ENCODE measurements at regions not wholly inside any gene's neighbourhood (a gene's known extent, or its start where the extent isn't known, plus 50 kb on each side); places are given as distances from the start of the nearest gene placed in this dataset.

- no peaks in the 10 kb centered on the region for H3K27me3 ChIP-seq (ENCODE audit: insufficient read depth, low read length, poor library complexity, severe bottlenecking)
- ChIA-PET CTCF (interaction anchor here (1.8 kb wide), 1 partner anchor 17 kb away, joined by 4 read pairs; no protein-coding TSS in a partner anchor), POLR2A (interaction anchor here (1.5 kb wide), 1 partner anchor 130 kb away, joined by 6 read pairs; no protein-coding TSS in a partner anchor)
- H3K36me3 ChIP-seq (ENCODE audit: insufficient read depth, low read length), result no peaks in the 10 kb centered on the region
- no peak overlapping the region for H3K4me3 ChIP-seq (ENCODE audit: low read length)
- no peak overlapping the region for H3K27ac ChIP-seq (ENCODE audit: low read depth, low read length)
- Mint-ChIP-seq H3K36me3 (no peaks in the 10 kb centered on the region), H3K27ac (peak overlapping the region; percentile 38 to 92 (median 82)), H3K4me3 (peak overlapping the region in 6 of 7 donors; percentile 5 to 60 (median 26)), H3K27me3 (peaks cover 4% of the 10 kb centered on the region in 2 donors), H3K4me1 (peaks cover 23 to 25% (median 25%) of the 10 kb centered on the region in 3 donors), H3K9me3 (peaks cover 0 to 3% (median 0%) of the 10 kb centered on the region in 5 donors)
- H3K9me3 ChIP-seq (ENCODE audit: low read length), result no peaks in the 10 kb centered on the region
- peaks cover 23% of the 10 kb centered on the region for H3K4me1 ChIP-seq (ENCODE audit: insufficient read depth, low read length)
- DNase-seq, result no peak
These were observed 112.5 kb upstream of the ANKRD1 start for GRCh38 chr10:91033324-91033950.

GRCh38 chr10:91034042-91034441, 113.2 kb upstream of the ANKRD1 start:
- no peaks in the 10 kb centered on the region for H3K9me3 ChIP-seq (ENCODE audit: low read length)
- H3K27ac ChIP-seq (ENCODE audit: low read depth, low read length), result no peak overlapping the region
- H3K27me3 Mint-ChIP-seq, result peaks cover 2 to 4% of the 10 kb centered on the region in 2 donors
- POLR2A ChIA-PET, result interaction anchor here (1.5 kb wide), 1 partner anchor 130 kb away, joined by 6 read pairs; no protein-coding TSS in a partner anchor
- peaks cover 0 to 3% (median 0%) of the 10 kb centered on the region in 5 donors for H3K9me3 Mint-ChIP-seq
- peaks cover 23% of the 10 kb centered on the region for H3K4me1 ChIP-seq (ENCODE audit: insufficient read depth, low read length)
- no peaks in the 10 kb centered on the region for H3K27me3 ChIP-seq (ENCODE audit: insufficient read depth, low read length, poor library complexity, severe bottlenecking)
- peaks cover 23 to 25% (median 25%) of the 10 kb centered on the region in 3 donors for H3K4me1 Mint-ChIP-seq
- peak in 3 of 5 donors; percentile 44 to 65 (median 62) for DNase-seq
- H3K27ac Mint-ChIP-seq, result peak overlapping the region; percentile 38 to 92 (median 83)
- CTCF ChIA-PET, result interaction anchor here (1.8 kb wide), 1 partner anchor 16 kb away, joined by 4 read pairs; no protein-coding TSS in a partner anchor
- H3K4me3 Mint-ChIP-seq, result peak overlapping the region in 6 of 7 donors; percentile 5 to 60 (median 26)
- H3K36me3 Mint-ChIP-seq, result no peaks in the 10 kb centered on the region
- no peak overlapping the region for H3K4me3 ChIP-seq (ENCODE audit: low read length)
- H3K36me3 ChIP-seq (ENCODE audit: insufficient read depth, low read length), result no peaks in the 10 kb centered on the region

GRCh38 chr10:91034494-91035159, 113.7 kb upstream of the ANKRD1 start:
- peaks cover 23% of the 10 kb centered on the region for H3K4me1 ChIP-seq (ENCODE audit: insufficient read depth, low read length)
- Mint-ChIP-seq H3K27me3 (peaks cover 0 to 4% of the 10 kb centered on the region in 2 donors), H3K36me3 (no peaks in the 10 kb centered on the region), H3K27ac (peak overlapping the region; percentile 38 to 92 (median 83)), H3K4me3 (peak overlapping the region in 4 of 7 donors; percentile 7 to 60 (median 26)), H3K9me3 (peaks cover 0 to 3% (median 0%) of the 10 kb centered on the region in 5 donors), H3K4me1 (peaks cover 23 to 25% (median 25%) of the 10 kb centered on the region in 3 donors)
- no peak overlapping the region for H3K27ac ChIP-seq (ENCODE audit: low read depth, low read length)
- ChIA-PET CTCF (interaction anchor here (1.8 kb wide), 1 partner anchor 16 kb away, joined by 4 read pairs; no protein-coding TSS in a partner anchor), POLR2A (interaction anchor here (1.5 kb wide), 1 partner anchor 129 kb away, joined by 6 read pairs; no protein-coding TSS in a partner anchor)
- no peak overlapping the region for H3K4me3 ChIP-seq (ENCODE audit: low read length)
- no peaks in the 10 kb centered on the region for H3K27me3 ChIP-seq (ENCODE audit: insufficient read depth, low read length, poor library complexity, severe bottlenecking)
- no peak for DNase-seq
- no peaks in the 10 kb centered on the region for H3K36me3 ChIP-seq (ENCODE audit: insufficient read depth, low read length)
- H3K9me3 ChIP-seq (ENCODE audit: low read length), result no peaks in the 10 kb centered on the region

GRCh38 chr10:91035650-91036292, 114.9 kb upstream of the ANKRD1 start:
- Mint-ChIP-seq H3K4me1 (peaks cover 23 to 25% (median 25%) of the 10 kb centered on the region in 3 donors), H3K9me3 (peaks cover 0 to 3% (median 0%) of the 10 kb centered on the region in 5 donors), H3K4me3 (no peak overlapping the region), H3K27me3 (no peaks in the 10 kb centered on the region), H3K36me3 (peaks cover 0 to 2% (median 0%) of the 10 kb centered on the region in 3 donors), H3K27ac (peak overlapping the region in 1 of 8 donors; percentile 62)
- Histone ChIP-seq H3K9me3 (ENCODE audit: low read length) (no peaks in the 10 kb centered on the region), H3K4me3 (ENCODE audit: low read length) (no peak overlapping the region), H3K27ac (ENCODE audit: low read depth, low read length) (no peak overlapping the region), H3K27me3 (ENCODE audit: insufficient read depth, low read length, poor library complexity, severe bottlenecking) (no peaks in the 10 kb centered on the region), H3K36me3 (ENCODE audit: insufficient read depth, low read length) (no peaks in the 10 kb centered on the region), H3K4me1 (ENCODE audit: insufficient read depth, low read length) (peaks cover 23% of the 10 kb centered on the region)
- ChIA-PET CTCF (no interaction called here), POLR2A (no interaction called here)
- DNase-seq, result no peak

GRCh38 chr10:91036807-91037411, 116.0 kb upstream of the ANKRD1 start:
- Mint-ChIP-seq H3K36me3 (peaks cover 0 to 2% (median 0%) of the 10 kb centered on the region in 3 donors), H3K27ac (no peak overlapping the region), H3K27me3 (no peaks in the 10 kb centered on the region), H3K4me3 (no peak overlapping the region), H3K4me1 (peaks cover 23 to 25% (median 25%) of the 10 kb centered on the region in 3 donors), H3K9me3 (peaks cover 0 to 3% (median 0%) of the 10 kb centered on the region in 5 donors)
- H3K27me3 ChIP-seq (ENCODE audit: insufficient read depth, low read length, poor library complexity, severe bottlenecking), result no peaks in the 10 kb centered on the region
- no peaks in the 10 kb centered on the region for H3K36me3 ChIP-seq (ENCODE audit: insufficient read depth, low read length)
- no peak for DNase-seq
- ChIA-PET POLR2A (no interaction called here), CTCF (no interaction called here)
- no peak overlapping the region for H3K27ac ChIP-seq (ENCODE audit: low read depth, low read length)
- no peak overlapping the region for H3K4me3 ChIP-seq (ENCODE audit: low read length)
- H3K9me3 ChIP-seq (ENCODE audit: low read length), result no peaks in the 10 kb centered on the region
- peaks cover 23% of the 10 kb centered on the region for H3K4me1 ChIP-seq (ENCODE audit: insufficient read depth, low read length)

- CTCF ChIA-PET, result no interaction called here
- POLR2A ChIA-PET, result no interaction called here
These were observed 118.1 kb upstream of the ANKRD1 start for GRCh38 chr10:91038971-91039370.

GRCh38 chr10:91040343-91040742, 119.5 kb upstream of the ANKRD1 start:
- Mint-ChIP-seq H3K27me3 (peaks cover 0 to 10% of the 10 kb centered on the region in 2 donors), H3K4me3 (no peak overlapping the region), H3K36me3 (peaks cover 0 to 2% (median 0%) of the 10 kb centered on the region in 3 donors), H3K4me1 (no peaks in the 10 kb centered on the region), H3K9me3 (no peaks in the 10 kb centered on the region), H3K27ac (no peak overlapping the region)
- Histone ChIP-seq H3K27me3 (ENCODE audit: insufficient read depth, low read length, poor library complexity, severe bottlenecking) (no peaks in the 10 kb centered on the region), H3K9me3 (ENCODE audit: low read length) (no peaks in the 10 kb centered on the region), H3K27ac (ENCODE audit: low read depth, low read length) (no peak overlapping the region), H3K36me3 (ENCODE audit: insufficient read depth, low read length) (no peaks in the 10 kb centered on the region), H3K4me3 (ENCODE audit: low read length) (no peak overlapping the region), H3K4me1 (ENCODE audit: insufficient read depth, low read length) (no peaks in the 10 kb centered on the region)
- ChIA-PET CTCF (interaction anchor here (1.0 kb wide), 1 partner anchor 34 kb away, joined by 3 read pairs; no protein-coding TSS in a partner anchor), POLR2A (no interaction called here)
- DNase-seq, result no peak

More at GRCh38 chr10:91038971-91039370, 118.1 kb upstream of the ANKRD1 start:
- Mint-ChIP-seq H3K36me3 (peaks cover 0 to 2% (median 0%) of the 10 kb centered on the region in 3 donors), H3K4me3 (no peak overlapping the region), H3K9me3 (peaks cover 0 to 3% (median 0%) of the 10 kb centered on the region in 5 donors), H3K4me1 (peaks cover 7 to 11% (median 9%) of the 10 kb centered on the region in 3 donors), H3K27me3 (peaks cover 0 to 3% of the 10 kb centered on the region in 2 donors), H3K27ac (no peak overlapping the region)
- Histone ChIP-seq H3K4me1 (ENCODE audit: insufficient read depth, low read length) (peaks cover 12% of the 10 kb centered on the region), H3K4me3 (ENCODE audit: low read length) (no peak overlapping the region), H3K9me3 (ENCODE audit: low read length) (no peaks in the 10 kb centered on the region), H3K27me3 (ENCODE audit: insufficient read depth, low read length, poor library complexity, severe bottlenecking) (no peaks in the 10 kb centered on the region), H3K27ac (ENCODE audit: low read depth, low read length) (no peak overlapping the region), H3K36me3 (ENCODE audit: insufficient read depth, low read length) (no peaks in the 10 kb centered on the region)
- DNase-seq, result no peak

All from CD8-positive, alpha-beta memory T cell (primary cell).